ENCODE measurements at regions not wholly inside any gene's neighbourhood (a gene's known extent, or its start where the extent isn't known, plus 50 kb on each side); places are given as distances from the start of the nearest gene placed in this dataset.
"Not testable (repeated sequence)": the region's sequence is repeated elsewhere in the genome, so short reads cannot be mapped to it uniquely, and the experiment has no call there.

GRCh38 chrX:81348388-81348787 is 146.5 kb downstream of the SH3BGRL start:
- no peak for DNase-seq

- DNase-seq, result no peak
These were observed 153.1 kb downstream of the SH3BGRL start for GRCh38 chrX:81354954-81355353.

- DNase-seq, result no peak
These were observed 153.5 kb downstream of the SH3BGRL start for GRCh38 chrX:81355436-81355835.

GRCh38 chrX:81367291-81367690 is 165.4 kb downstream of the SH3BGRL start:
- DNase-seq, result no peak

- DNase-seq, result peak; percentile 20
These were observed 175.4 kb downstream of the SH3BGRL start for GRCh38 chrX:81377329-81377728.

- DNase-seq, result no peak
These were observed 176.7 kb downstream of the SH3BGRL start for GRCh38 chrX:81378560-81378959.

- no peak for DNase-seq
These were observed 188.3 kb downstream of the SH3BGRL start for GRCh38 chrX:81390237-81390636.

- no peak for DNase-seq
These were observed 190.5 kb downstream of the SH3BGRL start for GRCh38 chrX:81392396-81392795.

- no peak for DNase-seq
These were observed 203.9 kb downstream of the SH3BGRL start for GRCh38 chrX:81405781-81406180.

GRCh38 chrX:81411517-81411916 is 209.6 kb downstream of the SH3BGRL start:
- no peak for DNase-seq

GRCh38 chrX:81412428-81412827 is 210.5 kb downstream of the SH3BGRL start:
- DNase-seq, result no peak

- DNase-seq, result not testable (repeated sequence)
These were observed 211.0 kb downstream of the SH3BGRL start for GRCh38 chrX:81412857-81413256.

- peak; percentile 0 for DNase-seq
These were observed 212.7 kb downstream of the SH3BGRL start for GRCh38 chrX:81414630-81415029.

Measured in fibroblast of skin of scalp (primary cell).